ENCODE measurements at regions not wholly inside any gene's neighbourhood (a gene's known extent, or its start where the extent isn't known, plus 50 kb on each side); places are given as distances from the start of the nearest gene placed in this dataset.

GRCh38 chr2:37812941-37813730 lies 112.0 kb upstream of the RMDN2 start:
- DNase-seq (ENCODE audit: low spot score in 2 of 2), result no peak
- Histone ChIP-seq H3K4me1 (peaks cover 4 to 14% of the 10 kb centered on the region in 2 donors), H3K9me3 (no peaks in the 10 kb centered on the region), H3K36me3 (no peaks in the 10 kb centered on the region), H3K4me3 (no peak overlapping the region), H3K27me3 (no peaks in the 10 kb centered on the region), H3K27ac (no peak overlapping the region)
- TF ChIP-seq, protein P1, sequence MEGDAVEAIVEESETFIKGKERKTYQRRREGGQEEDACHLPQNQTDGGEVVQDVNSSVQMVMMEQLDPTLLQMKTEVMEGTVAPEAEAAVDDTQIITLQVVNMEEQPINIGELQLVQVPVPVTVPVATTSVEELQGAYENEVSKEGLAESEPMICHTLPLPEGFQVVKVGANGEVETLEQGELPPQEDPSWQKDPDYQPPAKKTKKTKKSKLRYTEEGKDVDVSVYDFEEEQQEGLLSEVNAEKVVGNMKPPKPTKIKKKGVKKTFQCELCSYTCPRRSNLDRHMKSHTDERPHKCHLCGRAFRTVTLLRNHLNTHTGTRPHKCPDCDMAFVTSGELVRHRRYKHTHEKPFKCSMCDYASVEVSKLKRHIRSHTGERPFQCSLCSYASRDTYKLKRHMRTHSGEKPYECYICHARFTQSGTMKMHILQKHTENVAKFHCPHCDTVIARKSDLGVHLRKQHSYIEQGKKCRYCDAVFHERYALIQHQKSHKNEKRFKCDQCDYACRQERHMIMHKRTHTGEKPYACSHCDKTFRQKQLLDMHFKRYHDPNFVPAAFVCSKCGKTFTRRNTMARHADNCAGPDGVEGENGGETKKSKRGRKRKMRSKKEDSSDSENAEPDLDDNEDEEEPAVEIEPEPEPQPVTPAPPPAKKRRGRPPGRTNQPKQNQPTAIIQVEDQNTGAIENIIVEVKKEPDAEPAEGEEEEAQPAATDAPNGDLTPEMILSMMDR (IDR thresholded peaks at IDR 0.05), result no peak
- intact Hi-C loops (cut with DNase I), result no loop called here

DNA sequence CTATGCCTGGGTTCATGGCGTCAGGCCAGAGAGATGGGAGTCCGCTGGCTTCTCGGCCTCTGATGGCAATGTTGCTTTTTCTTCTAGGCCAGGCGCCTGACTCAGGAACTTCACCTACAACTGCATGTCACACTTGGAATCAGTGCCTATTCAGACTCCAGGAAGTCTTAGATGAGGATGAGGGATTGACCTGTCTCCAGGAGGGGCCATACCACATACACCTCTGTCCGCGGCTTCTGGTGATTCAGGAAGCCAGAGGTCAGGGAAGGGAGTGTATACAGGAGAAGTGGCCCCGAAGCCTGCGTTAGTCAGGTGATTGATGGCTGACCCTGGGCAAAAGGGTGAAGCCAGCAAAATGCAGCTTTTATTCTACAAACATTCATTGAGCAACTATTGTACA lies 109.1 kb upstream of the RMDN2 start:
- H3K9me3 ChIP-seq, result no peaks in the 10 kb centered on the region
- H3K36me3 ChIP-seq, result no peaks in the 10 kb centered on the region
- no peaks in the 10 kb centered on the region for H3K4me1 ChIP-seq
- TF ChIP-seq, protein P1 (IDR thresholded peaks at IDR 0.05), result no peak
- no peaks in the 10 kb centered on the region for H3K27me3 ChIP-seq
- DNase-seq (ENCODE audit: low spot score in 2 of 2), result no peak
- intact Hi-C loops (cut with DNase I), result no loop called here
- H3K4me3 ChIP-seq, result no peak overlapping the region
- no peak overlapping the region for H3K27ac ChIP-seq

DNA sequence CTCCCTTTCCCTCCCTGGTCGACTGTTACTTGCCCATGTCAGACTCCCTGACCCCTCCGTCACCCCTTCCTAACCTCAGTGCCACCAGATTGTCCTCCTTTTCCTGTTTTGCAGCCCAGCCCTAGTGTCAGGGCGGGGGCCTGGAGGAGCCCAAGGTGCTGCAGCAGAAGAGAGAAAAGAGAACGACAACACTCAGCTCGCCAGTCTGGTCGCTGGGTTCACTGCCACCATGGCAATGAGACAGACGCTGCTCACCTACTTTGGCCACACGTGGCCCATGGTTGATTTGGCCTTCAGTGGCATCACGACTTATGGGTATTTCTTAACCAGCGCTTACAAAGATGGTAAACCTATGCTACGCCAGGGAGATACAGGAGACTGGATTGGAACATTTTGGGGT lies 108.4 kb upstream of the RMDN2 start:
- Histone ChIP-seq H3K27me3 (no peaks in the 10 kb centered on the region), H3K4me3 (no peak overlapping the region), H3K9me3 (no peaks in the 10 kb centered on the region), H3K36me3 (no peaks in the 10 kb centered on the region), H3K27ac (no peak overlapping the region), H3K4me1 (no peaks in the 10 kb centered on the region)
- TF ChIP-seq, protein P1 (IDR thresholded peaks at IDR 0.05), result no peak
- intact Hi-C loops (cut with DNase I), result no loop called here
- no peak for DNase-seq (ENCODE audit: low spot score in 2 of 2)

- Histone ChIP-seq H3K4me1 (peaks cover 0 to 3% of the 10 kb centered on the region in 2 donors), H3K4me3 (no peak overlapping the region), H3K27ac (no peak overlapping the region), H3K9me3 (no peaks in the 10 kb centered on the region), H3K27me3 (no peaks in the 10 kb centered on the region), H3K36me3 (no peaks in the 10 kb centered on the region)
- TF ChIP-seq, protein P1 (IDR thresholded peaks at IDR 0.05), result no peak
- DNase-seq (ENCODE audit: low spot score in 2 of 2), result no peak
- intact Hi-C loops (cut with DNase I), result no loop called here
Measured at GRCh38 chr2:37819186-37819585, 105.9 kb upstream of the RMDN2 start.

GRCh38 chr2:37820471-37820986 lies 104.6 kb upstream of the RMDN2 start:
- DNase-seq (ENCODE audit: low spot score in 2 of 2), result no peak
- TF ChIP-seq, protein P1 (IDR thresholded peaks at IDR 0.05), result no peak

More at GRCh38 chr2:37820471-37820986, 104.6 kb upstream of the RMDN2 start:
- H3K36me3 ChIP-seq, result no peaks in the 10 kb centered on the region
- H3K9me3 ChIP-seq, result no peaks in the 10 kb centered on the region
- H3K27me3 ChIP-seq, result no peaks in the 10 kb centered on the region
- intact Hi-C loops (cut with DNase I), result no loop called here
- peaks cover 0 to 3% of the 10 kb centered on the region in 2 donors for H3K4me1 ChIP-seq
- H3K4me3 ChIP-seq, result no peak overlapping the region
- no peak overlapping the region for H3K27ac ChIP-seq
